K562 (cell line): ENCODE measurements at regions not wholly inside any gene's neighbourhood (a gene's known extent, or its start where the extent isn't known, plus 50 kb on each side); places are given as distances from the start of the nearest gene placed in this dataset.

Source experiments
- DMBX1 ChIP-seq: fragments of 250-450 bp; sonication (Bioruptor Pico); IDR thresholded peaks from 2 replicates; pipeline ENCODE4 v1.8.0; 2022; ENCODE audit warnings: inconsistent platforms, mild to moderate bottlenecking, moderate library complexity, borderline replicate concordance
- EZH2 ChIP-seq: IDR thresholded peaks from 2 replicates; pipeline ENCODE4 v1.6.1; 2012; ENCODE audit warnings: low read depth, mild to moderate bottlenecking, inconsistent platforms, low read length, borderline replicate concordance
- MAZ ChIP-seq, 2 experiments: fragments of 450-650 bp in 1 of 2; sonication (generic) in 1 of 2; formaldehyde crosslinking; IDR thresholded peaks in 1 of 2; conservative IDR thresholded peaks in 1 of 2; 2 replicates each; pipeline versions ENCODE4 v1.4.0 to v1.5.0; 2020; ENCODE audit warnings: mild to moderate bottlenecking in 1 of 2, missing genetic modification reagents in 1 of 2
- POLR2A ChIP-seq: fragments of 450-650 bp; conservative IDR thresholded peaks from 2 replicates; pipeline ENCODE4 v1.6.1; 2016
- SNIP1 ChIP-seq: fragments of 450-650 bp; IDR thresholded peaks from 2 replicates; pipeline ENCODE4 v1.7.1; 2017; ENCODE audit warnings: low read depth, mild to moderate bottlenecking
- ZNF217 ChIP-seq: sonication (generic); formaldehyde crosslinking; IDR thresholded peaks from 2 replicates; pipeline ENCODE4 v1.8.0; 2022; ENCODE audit warnings: mild to moderate bottlenecking, missing genetic modification reagents
- ZNF239 ChIP-seq: fragments of 250-450 bp; sonication (Bioruptor Pico); IDR thresholded peaks from 2 replicates; pipeline ENCODE4 v1.4.0; 2020; ENCODE audit warnings: mild to moderate bottlenecking
- TF ChIP-seq, protein P1 (sequence below): fragments of 250-450 bp; sonication (Bioruptor Pico); IDR thresholded peaks from 2 replicates; pipeline ENCODE4 v1.5.1; 2021; ENCODE audit warnings: mild to moderate bottlenecking
- TF ChIP-seq, protein P2 (sequence below): fragments of 450-650 bp; IDR thresholded peaks from 2 replicates; pipeline ENCODE4 v1.6.1; 2016
- TF ChIP-seq, protein P3 (sequence below), 3 experiments: IDR thresholded peaks in 2 of 3; conservative IDR thresholded peaks in 1 of 3; 2 replicates each; pipeline ENCODE4 v1.5.1; 2011 to 2012; ENCODE audit warnings: low read length in 3 of 3, mild to moderate bottlenecking in 3 of 3, control low read depth in 2 of 3, improper control_type of control experiment in 1 of 3, inconsistent platforms in 1 of 3, low read depth in 1 of 3, mixed read lengths in 1 of 3, moderate library complexity in 1 of 3; ENCODE audit not compliant: insufficient read depth in 2 of 3
- TF ChIP-seq, protein P4 (sequence below), 2 experiments: fragments of 450-650 bp; IDR thresholded peaks; 2 replicates each; pipeline ENCODE4 v1.6.1; 2016; ENCODE audit warnings: mild to moderate bottlenecking in 2 of 2, borderline replicate concordance in 1 of 2, low read depth in 1 of 2, moderate library complexity in 1 of 2

DNA sequence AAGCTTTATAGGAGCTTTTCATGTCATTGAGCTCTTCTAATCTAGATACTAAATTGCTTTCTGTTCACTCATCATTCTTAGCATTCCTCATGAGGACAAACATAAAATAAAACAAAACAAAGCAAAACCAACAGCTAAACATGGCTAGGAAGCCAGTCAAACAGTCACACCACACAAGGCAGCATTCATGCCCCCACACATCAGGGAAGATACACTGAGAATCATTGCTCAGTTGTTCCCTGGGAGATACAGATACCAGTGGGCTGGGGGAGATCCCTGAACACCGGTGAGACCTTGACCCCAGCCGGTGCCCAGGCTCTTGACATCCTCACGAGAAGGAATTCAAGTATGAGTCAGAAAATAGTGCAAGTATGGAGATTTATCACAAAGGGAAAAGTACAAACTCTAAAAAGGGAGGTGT is 177.9 kb upstream of the ARL4C start:
- TF ChIP-seq, protein P1, sequence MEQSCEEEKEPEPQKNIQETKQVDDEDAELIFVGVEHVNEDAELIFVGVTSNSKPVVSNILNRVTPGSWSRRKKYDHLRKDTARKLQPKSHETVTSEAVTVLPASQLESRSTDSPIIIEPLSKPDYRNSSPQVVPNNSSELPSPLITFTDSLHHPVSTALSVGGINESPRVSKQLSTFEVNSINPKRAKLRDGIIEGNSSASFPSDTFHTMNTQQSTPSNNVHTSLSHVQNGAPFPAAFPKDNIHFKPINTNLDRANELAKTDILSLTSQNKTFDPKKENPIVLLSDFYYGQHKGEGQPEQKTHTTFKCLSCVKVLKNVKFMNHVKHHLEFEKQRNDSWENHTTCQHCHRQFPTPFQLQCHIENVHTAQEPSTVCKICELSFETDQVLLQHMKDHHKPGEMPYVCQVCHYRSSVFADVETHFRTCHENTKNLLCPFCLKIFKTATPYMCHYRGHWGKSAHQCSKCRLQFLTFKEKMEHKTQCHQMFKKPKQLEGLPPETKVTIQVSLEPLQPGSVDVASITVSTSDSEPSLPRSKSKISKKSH (CRISPR knock-in tag): no peak
- TF ChIP-seq, protein P2, sequence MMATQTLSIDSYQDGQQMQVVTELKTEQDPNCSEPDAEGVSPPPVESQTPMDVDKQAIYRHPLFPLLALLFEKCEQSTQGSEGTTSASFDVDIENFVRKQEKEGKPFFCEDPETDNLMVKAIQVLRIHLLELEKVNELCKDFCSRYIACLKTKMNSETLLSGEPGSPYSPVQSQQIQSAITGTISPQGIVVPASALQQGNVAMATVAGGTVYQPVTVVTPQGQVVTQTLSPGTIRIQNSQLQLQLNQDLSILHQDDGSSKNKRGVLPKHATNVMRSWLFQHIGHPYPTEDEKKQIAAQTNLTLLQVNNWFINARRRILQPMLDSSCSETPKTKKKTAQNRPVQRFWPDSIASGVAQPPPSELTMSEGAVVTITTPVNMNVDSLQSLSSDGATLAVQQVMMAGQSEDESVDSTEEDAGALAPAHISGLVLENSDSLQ: no peak
- TF ChIP-seq ZNF217 (CRISPR knock-in tag) (no peak), EZH2 (no peak), DMBX1 (CRISPR knock-in tag) (no peak), MAZ (CRISPR knock-in tag; conservative IDR thresholded peaks at IDR 0.05 in 1 of 2, IDR thresholded peaks at IDR 0.05 in 1 of 2) (no peak), ZNF239 (CRISPR knock-in tag) (no peak), POLR2A (no peak), SNIP1 (no peak)
- TF ChIP-seq, protein P3, sequence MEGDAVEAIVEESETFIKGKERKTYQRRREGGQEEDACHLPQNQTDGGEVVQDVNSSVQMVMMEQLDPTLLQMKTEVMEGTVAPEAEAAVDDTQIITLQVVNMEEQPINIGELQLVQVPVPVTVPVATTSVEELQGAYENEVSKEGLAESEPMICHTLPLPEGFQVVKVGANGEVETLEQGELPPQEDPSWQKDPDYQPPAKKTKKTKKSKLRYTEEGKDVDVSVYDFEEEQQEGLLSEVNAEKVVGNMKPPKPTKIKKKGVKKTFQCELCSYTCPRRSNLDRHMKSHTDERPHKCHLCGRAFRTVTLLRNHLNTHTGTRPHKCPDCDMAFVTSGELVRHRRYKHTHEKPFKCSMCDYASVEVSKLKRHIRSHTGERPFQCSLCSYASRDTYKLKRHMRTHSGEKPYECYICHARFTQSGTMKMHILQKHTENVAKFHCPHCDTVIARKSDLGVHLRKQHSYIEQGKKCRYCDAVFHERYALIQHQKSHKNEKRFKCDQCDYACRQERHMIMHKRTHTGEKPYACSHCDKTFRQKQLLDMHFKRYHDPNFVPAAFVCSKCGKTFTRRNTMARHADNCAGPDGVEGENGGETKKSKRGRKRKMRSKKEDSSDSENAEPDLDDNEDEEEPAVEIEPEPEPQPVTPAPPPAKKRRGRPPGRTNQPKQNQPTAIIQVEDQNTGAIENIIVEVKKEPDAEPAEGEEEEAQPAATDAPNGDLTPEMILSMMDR (IDR thresholded peaks at IDR 0.05 in 2 of 3, conservative IDR thresholded peaks at IDR 0.05 in 1 of 3; ENCODE audit: insufficient read depth in 2 of 3, low read depth in 1 of 3, low read length in 3 of 3): no peak
- TF ChIP-seq, protein P4, sequence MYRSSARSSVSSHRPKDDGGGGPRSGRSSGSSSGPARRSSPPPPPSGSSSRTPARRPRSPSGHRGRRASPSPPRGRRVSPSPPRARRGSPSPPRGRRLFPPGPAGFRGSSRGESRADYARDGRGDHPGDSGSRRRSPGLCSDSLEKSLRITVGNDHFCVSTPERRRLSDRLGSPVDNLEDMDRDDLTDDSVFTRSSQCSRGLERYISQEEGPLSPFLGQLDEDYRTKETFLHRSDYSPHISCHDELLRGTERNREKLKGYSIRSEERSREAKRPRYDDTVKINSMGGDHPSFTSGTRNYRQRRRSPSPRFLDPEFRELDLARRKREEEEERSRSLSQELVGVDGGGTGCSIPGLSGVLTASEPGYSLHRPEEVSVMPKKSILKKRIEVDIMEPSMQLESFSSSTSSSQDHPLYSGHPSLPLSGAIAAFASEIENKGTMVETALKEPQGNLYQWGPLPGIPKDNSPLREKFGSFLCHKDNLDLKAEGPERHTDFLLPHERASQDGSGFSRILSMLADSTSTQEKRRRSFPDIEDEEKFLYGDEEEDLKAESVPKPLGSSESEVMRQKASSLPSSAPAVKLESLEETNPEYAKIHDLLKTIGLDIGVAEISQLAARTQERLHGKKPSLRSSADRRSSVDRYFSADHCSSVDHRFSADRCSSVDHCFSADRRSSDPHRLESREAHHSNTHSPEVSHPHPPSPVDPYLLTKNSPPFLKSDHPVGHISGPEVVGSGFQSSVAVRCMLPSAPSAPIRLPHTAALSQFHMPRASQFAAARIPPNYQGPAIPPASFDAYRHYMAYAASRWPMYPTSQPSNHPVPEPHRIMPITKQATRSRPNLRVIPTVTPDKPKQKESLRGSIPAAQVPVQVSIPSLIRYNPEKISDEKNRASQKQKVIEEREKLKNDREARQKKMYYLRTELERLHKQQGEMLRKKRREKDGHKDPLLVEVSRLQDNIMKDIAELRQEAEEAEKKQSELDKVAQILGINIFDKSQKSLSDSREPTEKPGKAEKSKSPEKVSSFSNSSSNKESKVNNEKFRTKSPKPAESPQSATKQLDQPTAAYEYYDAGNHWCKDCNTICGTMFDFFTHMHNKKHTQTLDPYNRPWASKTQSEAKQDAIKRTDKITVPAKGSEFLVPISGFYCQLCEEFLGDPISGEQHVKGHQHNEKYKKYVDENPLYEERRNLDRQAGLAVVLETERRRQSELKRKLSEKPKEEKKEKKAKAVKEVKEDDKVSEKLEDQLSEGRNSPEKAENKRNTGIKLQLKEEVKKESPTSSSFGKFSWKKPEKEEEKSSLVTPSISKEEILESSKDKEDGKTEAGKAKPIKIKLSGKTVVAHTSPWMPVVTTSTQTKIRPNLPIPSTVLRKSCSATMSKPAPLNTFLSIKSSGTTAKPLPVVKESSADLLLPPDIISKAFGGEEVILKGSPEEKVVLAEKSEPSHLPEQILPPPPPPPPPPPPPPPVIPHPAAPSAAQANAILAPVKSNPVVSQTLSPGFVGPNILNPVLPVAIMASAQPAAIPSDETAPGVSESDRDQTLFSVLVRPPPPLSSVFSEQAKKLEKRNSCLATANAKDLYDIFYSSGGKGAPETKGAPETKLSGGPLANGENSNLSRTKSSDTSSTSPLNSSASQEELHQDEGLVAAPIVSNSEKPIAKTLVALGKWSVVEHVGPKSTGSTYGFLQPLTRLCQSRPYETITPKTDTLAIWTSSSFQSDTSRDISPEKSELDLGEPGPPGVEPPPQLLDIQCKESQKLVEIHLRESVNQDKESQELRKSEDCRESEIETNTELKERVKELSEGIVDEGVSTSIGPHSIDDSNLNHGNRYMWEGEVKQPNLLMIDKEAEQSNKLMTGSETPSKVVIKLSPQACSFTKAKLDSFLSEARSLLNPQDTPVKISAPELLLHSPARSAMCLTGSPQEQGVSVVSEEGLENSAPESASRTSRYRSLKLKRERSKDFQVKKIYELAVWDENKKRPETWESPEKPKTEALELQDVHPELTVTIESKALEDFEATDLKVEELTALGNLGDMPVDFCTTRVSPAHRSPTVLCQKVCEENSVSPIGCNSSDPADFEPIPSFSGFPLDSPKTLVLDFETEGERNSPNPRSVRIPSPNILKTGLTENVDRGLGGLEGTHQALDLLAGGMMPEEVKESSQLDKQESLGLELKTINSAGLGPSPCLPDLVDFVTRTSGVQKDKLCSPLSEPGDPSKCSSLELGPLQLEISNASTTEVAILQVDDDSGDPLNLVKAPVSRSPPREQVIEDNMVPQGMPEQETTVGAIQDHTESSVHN (IDR thresholded peaks at IDR 0.05; ENCODE audit: borderline replicate concordance in 1 of 2, low read depth in 1 of 2): no peak
